K562 (cell line): ENCODE measurements at regions not wholly inside any gene's neighbourhood (a gene's known extent, or its start where the extent isn't known, plus 50 kb on each side); places are given as distances from the start of the nearest gene placed in this dataset.

Experiments
- ATAC-seq: fragments of 200-7000 bp; cut with Tn5 transposase; 3 replicates; pipeline ENCODE4 v1.9.1; 2020; ENCODE audit warnings: moderate library complexity
- BruUV-seq: library from RNA; stranded (reverse); fragments of 400-500 nt; replicated peaks from 2 replicates; lab custom pipeline; 2021; lab: Mats Ljungman, UMichigan
- CTCF ChIA-PET: fragments of 300-600 bp; formaldehyde crosslinking; extraction: SDS; loops from one replicate; lab custom pipeline; 2021; ENCODE audit warnings: low intra/inter-chr PET ratio; lab: Yijun Ruan, JAX
- POLR2A ChIA-PET: fragments of 300-600, 350-650 bp; sonication (Branson Sonifier 250); formaldehyde crosslinking; extraction: SDS; loops from one replicate; lab custom pipeline; 2021; ENCODE audit warnings: antibody characterized with exemption, inconsistent platforms; lab: Yijun Ruan, JAX
- DNase-seq, 4 experiments: peaks; one replicate each; pipeline versions ENCODE4 v3.0.0 to v3.0.0-alpha.2; 2011 to 2018; ENCODE audit warnings: low spot score in 3 of 4, mixed read lengths in 3 of 4; ENCODE audit errors: extremely low read depth in 1 of 4
- FAIRE-seq: peaks from 2 replicates; lab custom pipeline; 2011; peaks lifted over from hg19 to GRCh38; lab: Jason Lieb, UNC
- H2AFZ ChIP-seq: 2 replicates; pipeline ENCODE4 v1.6.0; 2011; ENCODE audit warnings: low read depth, low read length, control low read depth, inconsistent platforms
- H3K27ac ChIP-seq: fragments of 200-600 bp; 3 replicates; pipeline ENCODE4 v1.8.0; 2011; ENCODE audit warnings: low read depth, mild to moderate bottlenecking, control low read depth, inconsistent platforms, low read length, moderate library complexity, mixed read lengths; ENCODE audit errors: extremely low read depth
- H3K27me3 ChIP-seq, 2 experiments: fragments of 300-600 bp in 1 of 2; 2 replicates in 1 of 2; 3 replicates in 1 of 2; pipeline versions ENCODE4 v1.6.0 to v1.8.0; 2011; ENCODE audit warnings: inconsistent platforms in 2 of 2, low read length in 2 of 2, mild to moderate bottlenecking in 1 of 2, mixed read lengths in 1 of 2, moderate library complexity in 1 of 2; ENCODE audit not compliant: control insufficient read depth in 2 of 2, insufficient read depth in 2 of 2
- H3K36me3 ChIP-seq: fragments of 300-600 bp; 3 replicates; pipeline ENCODE4 v1.8.0; 2011; ENCODE audit warnings: mild to moderate bottlenecking, low read length, inconsistent platforms; ENCODE audit not compliant: control insufficient read depth, insufficient read depth
- H3K4me1 ChIP-seq, 2 experiments: fragments of 200-600 bp in 1 of 2; replicated peaks in 1 of 2; 2 replicates in 1 of 2; 3 replicates in 1 of 2; pipeline versions ENCODE4 v1.5.1 to v1.8.0; 2011; ENCODE audit warnings: inconsistent platforms in 2 of 2, low read length in 2 of 2, mild to moderate bottlenecking in 1 of 2, mixed read lengths in 1 of 2, moderate library complexity in 1 of 2; ENCODE audit not compliant: control insufficient read depth in 2 of 2, insufficient read depth in 2 of 2
- H3K4me2 ChIP-seq: 2 replicates; pipeline ENCODE4 v1.6.1; 2011; ENCODE audit warnings: low read length, control low read depth, inconsistent platforms, mixed read lengths; ENCODE audit not compliant: insufficient read depth
- H3K4me3 ChIP-seq: fragments of 200-600 bp; sonication (generic), shearing (Covaris generic); 2 replicates; pipeline ENCODE4 v1.5.1; 2016; ENCODE audit warnings: control low read depth, inconsistent platforms
- H3K79me2 ChIP-seq: fragments of 200-600 bp; 3 replicates; pipeline ENCODE4 v1.8.0; 2011; ENCODE audit warnings: low read length, inconsistent platforms; ENCODE audit not compliant: control insufficient read depth, insufficient read depth
- H3K9ac ChIP-seq, 2 experiments: 2 replicates each; pipeline versions ENCODE4 v1.6.0 to v1.6.1; 2011; ENCODE audit warnings: low read depth in 2 of 2, low read length in 2 of 2, control low read depth in 1 of 2, inconsistent platforms in 1 of 2, mild to moderate bottlenecking in 1 of 2, mixed read lengths in 1 of 2; ENCODE audit not compliant: insufficient read depth in 1 of 2
- H3K9me1 ChIP-seq: one replicate; pipeline ENCODE4 v1.6.0; 2011; ENCODE audit warnings: inconsistent platforms, mild to moderate bottlenecking, low read length, moderate library complexity; ENCODE audit not compliant: control insufficient read depth, insufficient read depth
- H3K9me3 ChIP-seq: replicated peaks from 2 replicates; pipeline ENCODE4 v1.5.1; 2011; ENCODE audit warnings: low read depth, low read length, inconsistent platforms; ENCODE audit not compliant: control insufficient read depth, insufficient read depth
- H4K20me1 ChIP-seq: replicated peaks from 2 replicates; pipeline ENCODE4 v1.6.1; 2011; ENCODE audit warnings: low read length, inconsistent platforms, mixed read lengths; ENCODE audit not compliant: control insufficient read depth, insufficient read depth
- KDM5B ChIP-seq: fragments of 200-600 bp; sonication (generic); IDR thresholded peaks from 2 replicates; pipeline ENCODE4 v1.6.1; 2012; ENCODE audit warnings: low read depth, mild to moderate bottlenecking, moderate library complexity, low read length, control low read depth, inconsistent platforms; ENCODE audit not compliant: insufficient replicate concordance
- MCM7 ChIP-seq, 2 experiments: fragments of 450-650 bp; IDR thresholded peaks; 2 replicates each; pipeline ENCODE4 v1.6.1; 2016 to 2018
- NR3C1 ChIP-seq: sonication (generic); formaldehyde crosslinking; IDR thresholded peaks from 2 replicates; pipeline ENCODE4 v1.8.1; 2022; ENCODE audit warnings: missing genetic modification reagents
- NR4A1 ChIP-seq, 2 experiments: fragments of 250-450 bp in 1 of 2; fragments of 450-650 bp in 1 of 2; sonication (Bioruptor Pico) in 1 of 2; IDR thresholded peaks; 2 replicates each; pipeline versions ENCODE4 v1.4.0 to v1.6.1; 2016 to 2020; ENCODE audit warnings: mild to moderate bottlenecking in 2 of 2, missing compliant biosample characterization in 1 of 2, missing genetic modification characterization in 1 of 2, moderate library complexity in 1 of 2
- RNF2 ChIP-seq: sonication (generic); IDR thresholded peaks from 2 replicates; pipeline ENCODE4 v1.6.1; 2016
- STAT6 ChIP-seq: sonication (generic); formaldehyde crosslinking; IDR thresholded peaks from 2 replicates; pipeline ENCODE4 v1.8.1; 2023; ENCODE audit warnings: mild to moderate bottlenecking, missing genetic modification reagents
- TFAM ChIP-seq: fragments of 250-450 bp; sonication (Bioruptor Pico); conservative IDR thresholded peaks from 2 replicates; pipeline ENCODE4 v1.5.0; 2021; ENCODE audit warnings: mild to moderate bottlenecking, moderate library complexity
- ZNF696 ChIP-seq: fragments of 250-450 bp; sonication (Bioruptor Pico); conservative IDR thresholded peaks from 2 replicates; pipeline ENCODE4 v1.4.0; 2020; ENCODE audit warnings: mild to moderate bottlenecking, moderate library complexity
- WGBS: fragments of 100-300 bp; shearing (Covaris generic); methylation state at CpG from one replicate; pipeline ENCODE4 v1.1.6; 2016; ENCODE audit warnings: low coverage, mixed read lengths; ENCODE audit not compliant: insufficient coverage; ENCODE audit errors: missing lambda C conversion rate; 5-methylcytosine and 5-hydroxymethylcytosine counted together
- in situ Hi-C: fragments of 300-500 bp; cut with MboI; formaldehyde crosslinking; loops from 4 replicates; pipeline ENCODE4 v1.15.0; 2018; ENCODE audit warnings: inconsistent platforms, mixed read lengths
- intact Hi-C: fragments of 100-400 bp; cut with micrococcal nuclease; formaldehyde crosslinking; loops from 2 replicates; pipeline ENCODE4 v1.14.2; 2022
- TF ChIP-seq, protein P1 (sequence below): fragments of 250-450 bp; sonication (Bioruptor Pico); IDR thresholded peaks from 2 replicates; pipeline ENCODE4 v1.4.0; 2020; ENCODE audit warnings: borderline replicate concordance

GRCh38 chr2:53463806-53464726 lies 303.5 kb upstream of the CHAC2 start:
- POLR2A ChIA-PET: no interaction called here
- no peak overlapping the region for H3K27ac ChIP-seq
- H2AFZ ChIP-seq: no peak overlapping the region
- H3K9me1 ChIP-seq: no peaks in the 10 kb centered on the region
- no peak overlapping the region for H3K4me2 ChIP-seq
- no peaks in the 10 kb centered on the region for H3K79me2 ChIP-seq
- no peaks in the 10 kb centered on the region for H3K36me3 ChIP-seq
- in situ Hi-C loops (no loop called here), intact Hi-C loops (no loop called here)
- ATAC-seq (no peak), FAIRE-seq (no peak), DNase-seq (no peak)
- TF ChIP-seq KDM5B (no peak), TFAM (CRISPR knock-in tag) (no peak), NR3C1 (no peak), MCM7 (IDR thresholded peaks at IDR 0.05) (no peak), RNF2 (no peak), NR4A1 (CRISPR knock-in tag; IDR thresholded peaks at IDR 0.05) (no peak), NR4A1 (tag; IDR thresholded peaks at IDR 0.05) (no peak), STAT6 (CRISPR knock-in tag) (no peak), ZNF696 (CRISPR knock-in tag) (no peak)
- TF ChIP-seq, protein P1, sequence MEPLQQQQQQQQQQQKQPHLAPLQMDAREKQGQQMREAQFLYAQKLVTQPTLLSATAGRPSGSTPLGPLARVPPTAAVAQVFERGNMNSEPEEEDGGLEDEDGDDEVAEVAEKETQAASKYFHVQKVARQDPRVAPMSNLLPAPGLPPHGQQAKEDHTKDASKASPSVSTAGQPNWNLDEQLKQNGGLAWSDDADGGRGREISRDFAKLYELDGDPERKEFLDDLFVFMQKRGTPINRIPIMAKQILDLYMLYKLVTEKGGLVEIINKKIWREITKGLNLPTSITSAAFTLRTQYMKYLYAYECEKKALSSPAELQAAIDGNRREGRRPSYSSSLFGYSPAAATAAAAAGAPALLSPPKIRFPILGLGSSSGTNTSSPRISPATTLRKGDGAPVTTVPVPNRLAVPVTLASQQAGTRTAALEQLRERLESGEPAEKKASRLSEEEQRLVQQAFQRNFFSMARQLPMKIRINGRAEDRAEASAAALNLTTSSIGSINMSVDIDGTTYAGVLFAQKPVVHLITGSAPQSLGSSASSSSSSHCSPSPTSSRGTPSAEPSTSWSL: no peak
- no peaks in the 10 kb centered on the region for H3K4me1 ChIP-seq
- no TSS peak for BruUV-seq
- no peaks in the 10 kb centered on the region for H3K27me3 ChIP-seq
- WGBS: 0% methylated on average over 3 of the region's 3 CpGs
- H3K4me3 ChIP-seq: no peak overlapping the region
- H3K9me3 ChIP-seq: no peaks in the 10 kb centered on the region
- CTCF ChIA-PET: no interaction called here
- no peaks in the 10 kb centered on the region for H4K20me1 ChIP-seq
- no peak overlapping the region for H3K9ac ChIP-seq
